Stomach (tissue), 4 donors: ENCODE measurements at regions not wholly inside any gene's neighbourhood (a gene's known extent, or its start where the extent isn't known, plus 50 kb on each side); places are given as distances from the start of the nearest gene placed in this dataset.
A peak's percentile ranks its signal among the peaks of the same experiment; 100 is the strongest.

ENCODE experiments used
- CTCF ChIP-seq, 7 experiments: fragments of 450-650 bp in 4 of 7; fragments of 200-600 bp in 3 of 7; sonication (generic) in 3 of 7; IDR thresholded peaks; one replicate each; pipeline ENCODE4 v1.5.1; 2016 to 2019; ENCODE audit warnings: antibody characterized with exemption in 7 of 7, control low read depth in 2 of 7, mild to moderate bottlenecking in 1 of 7
- POLR2A ChIP-seq, 4 donors: fragments of 450-650 bp; IDR thresholded peaks; one replicate each; pipeline ENCODE4 v1.6.1; 2016; ENCODE audit warnings: antibody characterized with exemption in 4 of 4, control low read depth in 2 of 4, mild to moderate bottlenecking in 1 of 4, moderate library complexity in 1 of 4
- POLR2AphosphoS5 ChIP-seq, 3 donors: sonication (generic); formaldehyde crosslinking; IDR thresholded peaks; one replicate each; pipeline ENCODE4 v1.6.1; 2016; ENCODE audit warnings: antibody characterized with exemption in 3 of 3

GRCh38 chr7:47179812-47180515 lies 401.9 kb downstream of the TNS3 start:
- TF ChIP-seq POLR2A (IDR thresholded peaks at IDR 0.05) = no peak
- TF ChIP-seq CTCF (IDR thresholded peaks at IDR 0.05) = peak in 5 of 7 experiments; percentile 58 to 73 (median 64)
- no peak for TF ChIP-seq POLR2AphosphoS5 (IDR thresholded peaks at IDR 0.05)
